HEK293 (cell line): ENCODE measurements at regions not wholly inside any gene's neighbourhood (a gene's known extent, or its start where the extent isn't known, plus 50 kb on each side); places are given as distances from the start of the nearest gene placed in this dataset.

ENCODE experiments used
- HOXA7 ChIP-seq: sonication (generic); formaldehyde crosslinking; IDR thresholded peaks from 2 replicates; pipeline ENCODE4 v1.8.1; 2022; ENCODE audit warnings: missing genetic modification reagents, borderline replicate concordance
- MYNN ChIP-seq: fragments of 450-650 bp; formaldehyde crosslinking; IDR thresholded peaks from 2 replicates; pipeline ENCODE4 v1.5.1; 2016; ENCODE audit warnings: missing biosample characterization, missing genetic modification characterization, borderline replicate concordance
- ZFHX2 ChIP-seq: fragments of 450-650 bp; formaldehyde crosslinking; conservative IDR thresholded peaks from 2 replicates; pipeline ENCODE4 v1.5.1; 2016; ENCODE audit warnings: missing biosample characterization, missing genetic modification characterization
- ZNF239 ChIP-seq: fragments of 450-650 bp; formaldehyde crosslinking; IDR thresholded peaks from 2 replicates; pipeline ENCODE4 v1.5.1; 2016; ENCODE audit warnings: missing biosample characterization, missing genetic modification characterization
- ZNF776 ChIP-seq: fragments of 450-650 bp; formaldehyde crosslinking; IDR thresholded peaks from 2 replicates; pipeline ENCODE4 v1.5.0; 2017; ENCODE audit warnings: missing biosample characterization, missing genetic modification characterization, borderline replicate concordance
- TF ChIP-seq, protein P1 (sequence below): fragments of 450-650 bp; formaldehyde crosslinking; IDR thresholded peaks from 2 replicates; pipeline ENCODE4 v1.5.1; 2016; ENCODE audit warnings: missing biosample characterization, missing genetic modification characterization
- TF ChIP-seq, protein P2 (sequence below): fragments of 450-650 bp; formaldehyde crosslinking; IDR thresholded peaks from 2 replicates; pipeline ENCODE4 v1.5.1; 2016; ENCODE audit warnings: missing biosample characterization, missing genetic modification characterization

DNA sequence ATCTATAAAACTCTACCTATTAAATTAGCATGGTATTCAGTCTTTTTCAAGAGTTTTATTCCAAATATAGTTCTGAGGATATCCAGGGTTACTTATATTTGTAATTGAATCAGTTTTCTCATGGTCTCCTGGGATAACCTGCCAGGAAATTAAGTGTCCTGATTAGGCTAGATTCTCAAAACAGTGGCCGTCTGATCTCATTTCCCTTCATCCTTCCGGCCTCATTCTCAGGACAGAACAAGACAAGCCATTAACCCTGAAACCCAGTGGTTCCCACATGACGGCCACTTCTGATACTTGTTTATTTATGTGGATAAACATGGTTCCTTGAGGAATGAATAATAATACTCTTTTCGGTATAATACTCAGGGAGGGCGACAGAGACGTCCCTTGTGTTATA is 417.6 kb upstream of the POT1 start:
- TF ChIP-seq, protein P1, sequence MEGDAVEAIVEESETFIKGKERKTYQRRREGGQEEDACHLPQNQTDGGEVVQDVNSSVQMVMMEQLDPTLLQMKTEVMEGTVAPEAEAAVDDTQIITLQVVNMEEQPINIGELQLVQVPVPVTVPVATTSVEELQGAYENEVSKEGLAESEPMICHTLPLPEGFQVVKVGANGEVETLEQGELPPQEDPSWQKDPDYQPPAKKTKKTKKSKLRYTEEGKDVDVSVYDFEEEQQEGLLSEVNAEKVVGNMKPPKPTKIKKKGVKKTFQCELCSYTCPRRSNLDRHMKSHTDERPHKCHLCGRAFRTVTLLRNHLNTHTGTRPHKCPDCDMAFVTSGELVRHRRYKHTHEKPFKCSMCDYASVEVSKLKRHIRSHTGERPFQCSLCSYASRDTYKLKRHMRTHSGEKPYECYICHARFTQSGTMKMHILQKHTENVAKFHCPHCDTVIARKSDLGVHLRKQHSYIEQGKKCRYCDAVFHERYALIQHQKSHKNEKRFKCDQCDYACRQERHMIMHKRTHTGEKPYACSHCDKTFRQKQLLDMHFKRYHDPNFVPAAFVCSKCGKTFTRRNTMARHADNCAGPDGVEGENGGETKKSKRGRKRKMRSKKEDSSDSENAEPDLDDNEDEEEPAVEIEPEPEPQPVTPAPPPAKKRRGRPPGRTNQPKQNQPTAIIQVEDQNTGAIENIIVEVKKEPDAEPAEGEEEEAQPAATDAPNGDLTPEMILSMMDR (tag by site-specific recombination) = no peak
- TF ChIP-seq ZNF239 (tag by site-specific recombination) (no peak), MYNN (tag by site-specific recombination) (no peak), HOXA7 (CRISPR knock-in tag) (no peak), ZFHX2 (tag by site-specific recombination) (no peak), ZNF776 (tag by site-specific recombination) (no peak)
- TF ChIP-seq, protein P2, sequence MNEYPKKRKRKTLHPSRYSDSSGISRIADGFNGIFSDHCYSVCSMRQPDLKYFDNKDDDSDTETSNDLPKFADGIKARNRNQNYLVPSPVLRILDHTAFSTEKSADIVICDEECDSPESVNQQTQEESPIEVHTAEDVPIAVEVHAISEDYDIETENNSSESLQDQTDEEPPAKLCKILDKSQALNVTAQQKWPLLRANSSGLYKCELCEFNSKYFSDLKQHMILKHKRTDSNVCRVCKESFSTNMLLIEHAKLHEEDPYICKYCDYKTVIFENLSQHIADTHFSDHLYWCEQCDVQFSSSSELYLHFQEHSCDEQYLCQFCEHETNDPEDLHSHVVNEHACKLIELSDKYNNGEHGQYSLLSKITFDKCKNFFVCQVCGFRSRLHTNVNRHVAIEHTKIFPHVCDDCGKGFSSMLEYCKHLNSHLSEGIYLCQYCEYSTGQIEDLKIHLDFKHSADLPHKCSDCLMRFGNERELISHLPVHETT = no peak
